Brain microvascular endothelial cell (primary cell): ENCODE measurements at regions not wholly inside any gene's neighbourhood (a gene's known extent, or its start where the extent isn't known, plus 50 kb on each side); places are given as distances from the start of the nearest gene placed in this dataset.

Experiments
- DNase-seq: peaks from one replicate; pipeline ENCODE4 v3.0.0-alpha.2; 2020
- H3K27ac ChIP-seq: fragments of 250-450 bp; sonication (Bioruptor Pico); 2 replicates; pipeline ENCODE4 v1.5.1; 2020; ENCODE audit warnings: mild to moderate bottlenecking, moderate library complexity
- H3K27me3 ChIP-seq: fragments of 250-450 bp; sonication (Bioruptor Pico); replicated peaks from 2 replicates; pipeline ENCODE4 v1.5.1; 2020; ENCODE audit warnings: mild to moderate bottlenecking
- H3K36me3 ChIP-seq: fragments of 250-450 bp; sonication (Bioruptor Pico); replicated peaks from 2 replicates; pipeline ENCODE4 v1.5.1; 2020; ENCODE audit warnings: mild to moderate bottlenecking
- H3K4me3 ChIP-seq: 2 replicates; pipeline ENCODE4 v1.5.1; 2011; ENCODE audit warnings: low read depth, mild to moderate bottlenecking, control low read depth, low read length, moderate library complexity
- CTCF ChIP-seq: IDR thresholded peaks from 2 replicates; pipeline ENCODE4 v1.5.1; 2011; ENCODE audit warnings: low read depth, mild to moderate bottlenecking, moderate library complexity, low read length, control low read depth, inconsistent platforms; ENCODE audit errors: missing control alignments
- in situ Hi-C: cut with HindIII; loops from 2 replicates; pipeline ENCODE4 v1.10.0; 2017; ENCODE audit warnings: low sequenced_read_pairs, low pct_ligation_motif_present

- no peaks in the 10 kb centered on the region for H3K36me3 ChIP-seq
- TF ChIP-seq CTCF = no peak
- H3K27me3 ChIP-seq = no peaks in the 10 kb centered on the region
- H3K4me3 ChIP-seq = no peak overlapping the region
- DNase-seq = no peak
- in situ Hi-C loops = no loop called here
- H3K27ac ChIP-seq = no peak overlapping the region
These were observed 50.1 kb upstream of the GHITM start for GRCh38 chr10:84089162-84089561.
